GM19452 (cell line): ENCODE measurements at regions not wholly inside any gene's neighbourhood (a gene's known extent, or its start where the extent isn't known, plus 50 kb on each side); places are given as distances from the start of the nearest gene placed in this dataset.
"Not testable (repeated sequence)": the region's sequence is repeated elsewhere in the genome, so short reads cannot be mapped to it uniquely, and the experiment has no call there.

Source experiments
- ATAC-seq: cut with Tn5 transposase; IDR thresholded peaks from one replicate; pipeline ENCODE4 v1.9.1; 2021; ENCODE audit not compliant: unreplicated experiment

GRCh38 chr15:62404194-62404985, 239.3 kb upstream of the C2CD4B start:
- no peak for ATAC-seq

GRCh38 chr15:62406305-62406891, 241.3 kb upstream of the C2CD4B start:
- no peak for ATAC-seq

- ATAC-seq = no peak
Measured at GRCh38 chr15:62407216-62407615, 242.1 kb upstream of the C2CD4B start.

- ATAC-seq = no peak
Measured at GRCh38 chr15:62407962-62408361, 242.9 kb upstream of the C2CD4B start.

GRCh38 chr15:62409466-62409865, 244.4 kb upstream of the C2CD4B start:
- no peak for ATAC-seq

- no peak for ATAC-seq
Measured at GRCh38 chr15:62412686-62413085, 247.6 kb upstream of the C2CD4B start.

GRCh38 chr15:62413153-62413552, 248.1 kb upstream of the C2CD4B start:
- ATAC-seq = no peak

- no peak for ATAC-seq
Measured at GRCh38 chr15:62413786-62414185, 248.7 kb upstream of the C2CD4B start.

- ATAC-seq = no peak
Measured at GRCh38 chr15:62415498-62415897, 250.4 kb upstream of the C2CD4B start.

- no peak for ATAC-seq
Measured at GRCh38 chr15:62416526-62416925, 251.4 kb upstream of the C2CD4B start.

GRCh38 chr15:62417439-62417838, 252.4 kb upstream of the C2CD4B start:
- ATAC-seq = no peak

- ATAC-seq = not testable (repeated sequence)
Measured at GRCh38 chr15:62418496-62418895, 253.4 kb upstream of the C2CD4B start.

- ATAC-seq = no peak
Measured at GRCh38 chr15:62419192-62419591, 254.1 kb upstream of the C2CD4B start.

GRCh38 chr15:62420371-62420770, 255.3 kb upstream of the C2CD4B start:
- not testable (repeated sequence) for ATAC-seq

GRCh38 chr15:62421289-62421688, 256.2 kb upstream of the C2CD4B start:
- ATAC-seq = no peak

- no peak for ATAC-seq
Measured at GRCh38 chr15:62426387-62426956, 261.4 kb upstream of the C2CD4B start.

- ATAC-seq = no peak
Measured at GRCh38 chr15:62428259-62428658, 263.2 kb upstream of the C2CD4B start.

GRCh38 chr15:62428851-62429598, 263.9 kb upstream of the C2CD4B start:
- ATAC-seq = no peak

GRCh38 chr15:62430056-62430455, 265.0 kb upstream of the C2CD4B start:
- no peak for ATAC-seq

GRCh38 chr15:62430552-62430951, 265.5 kb upstream of the C2CD4B start:
- ATAC-seq = no peak

GRCh38 chr15:62431008-62431797, 266.1 kb upstream of the C2CD4B start:
- no peak for ATAC-seq
